OCI-LY7 (cell line): ENCODE measurements at regions not wholly inside any gene's neighbourhood (a gene's known extent, or its start where the extent isn't known, plus 50 kb on each side); places are given as distances from the start of the nearest gene placed in this dataset.

ENCODE experiments used
- BruUV-seq: library from RNA; stranded (reverse); fragments of 400-500 nt; replicated peaks from 2 replicates; lab custom pipeline; 2021; lab: Mats Ljungman, UMichigan
- CTCF ChIA-PET: fragments of 300-600 bp; sonication (Branson Sonifier 250); formaldehyde crosslinking; loops from one replicate; lab custom pipeline; 2022; ENCODE audit warnings: antibody characterized with exemption; ENCODE audit not compliant: unreplicated experiment; lab: Charles Lee
- POLR2A ChIA-PET: fragments of 300-600 bp; sonication (Branson Sonifier 250); formaldehyde crosslinking; loops from one replicate; lab custom pipeline; 2022; ENCODE audit warnings: antibody characterized with exemption; lab: Charles Lee
- DNase-seq: peaks from one replicate; pipeline ENCODE4 v3.0.0-alpha.2; 2015; ENCODE audit warnings: low spot score
- H2AFZ ChIP-seq: fragments of 200-600 bp; sonication (generic), shearing (Covaris generic); 2 replicates; pipeline ENCODE4 v1.6.1; 2014; ENCODE audit warnings: mild to moderate bottlenecking, antibody characterized with exemption, low read length, moderate library complexity
- H3K27ac ChIP-seq: fragments of 200-600 bp; sonication (generic); 2 replicates; pipeline ENCODE4 v1.5.1; 2014; ENCODE audit warnings: mixed run types, low read depth, mild to moderate bottlenecking, moderate library complexity, low read length, inconsistent platforms; ENCODE audit not compliant: poor library complexity, severe bottlenecking
- H3K36me3 ChIP-seq: fragments of 200-600 bp; sonication (generic); 2 replicates; pipeline ENCODE4 v1.6.1; 2014; ENCODE audit warnings: mild to moderate bottlenecking, antibody characterized with exemption, low read length, moderate library complexity, mixed read lengths; ENCODE audit not compliant: insufficient read depth
- H3K4me1 ChIP-seq: fragments of 200-600 bp; sonication (generic); 2 replicates; pipeline ENCODE4 v1.5.1; 2014; ENCODE audit warnings: mild to moderate bottlenecking, low read length; ENCODE audit not compliant: insufficient read depth, poor library complexity, severe bottlenecking
- H3K4me2 ChIP-seq: fragments of 200-600 bp; sonication (generic); 2 replicates; pipeline ENCODE4 v1.6.1; 2014; ENCODE audit warnings: mild to moderate bottlenecking, low read length
- H3K4me3 ChIP-seq: fragments of 200-600 bp; sonication (generic); 2 replicates; pipeline ENCODE4 v1.5.1; 2014; ENCODE audit warnings: mild to moderate bottlenecking, low read depth, low read length; ENCODE audit not compliant: poor library complexity, severe bottlenecking
- H3K79me2 ChIP-seq: fragments of 200-600 bp; sonication (generic); 2 replicates; pipeline ENCODE4 v1.6.1; 2016; ENCODE audit warnings: low read depth, mild to moderate bottlenecking, low read length, moderate library complexity, mixed read lengths; ENCODE audit not compliant: insufficient read depth
- H3K9me2 ChIP-seq: fragments of 200-600 bp; sonication (generic); 2 replicates; pipeline ENCODE4 v1.6.1; 2016; ENCODE audit warnings: mild to moderate bottlenecking, low read length, mixed read lengths; ENCODE audit not compliant: insufficient read depth
- H3K9me3 ChIP-seq: fragments of 200-600 bp; sonication (generic); 2 replicates; pipeline ENCODE4 v1.6.1; 2014; ENCODE audit warnings: mild to moderate bottlenecking, mixed run types, low read length, mixed read lengths
- H4K20me1 ChIP-seq: fragments of 200-600 bp; sonication (generic); 2 replicates; pipeline ENCODE4 v1.6.1; 2014; ENCODE audit warnings: mild to moderate bottlenecking, antibody characterized with exemption, low read length, moderate library complexity, mixed read lengths; ENCODE audit not compliant: insufficient read depth
- CTCF ChIP-seq: fragments of 200-600 bp; sonication (generic); conservative IDR thresholded peaks from 2 replicates; pipeline ENCODE4 v1.5.1; 2014; ENCODE audit warnings: mild to moderate bottlenecking, antibody characterized with exemption, low read length, moderate library complexity, mixed read lengths
- EZH2phosphoT487 ChIP-seq: fragments of 200-600 bp; sonication (generic); IDR thresholded peaks from 2 replicates; pipeline ENCODE4 v1.6.1; 2018; ENCODE audit warnings: low read depth, borderline replicate concordance, mild to moderate bottlenecking, mixed run types, antibody characterized with exemption, low read length, moderate library complexity, mixed read lengths
- intact Hi-C: fragments of 100-400 bp; cut with micrococcal nuclease; formaldehyde crosslinking; loops from one replicate; pipeline ENCODE4 v1.10.0; 2022; ENCODE audit not compliant: unreplicated experiment

- DNase-seq: no peak
- Histone ChIP-seq H3K4me3 (no peak overlapping the region), H3K4me1 (no peaks in the 10 kb centered on the region), H4K20me1 (no peaks in the 10 kb centered on the region), H3K79me2 (no peaks in the 10 kb centered on the region), H3K9me2 (no peaks in the 10 kb centered on the region), H3K9me3 (no peaks in the 10 kb centered on the region), H2AFZ (no peak overlapping the region), H3K36me3 (no peaks in the 10 kb centered on the region), H3K4me2 (no peak overlapping the region), H3K27ac (no peak overlapping the region)
- CTCF ChIA-PET: no interaction called here
- TF ChIP-seq CTCF: no peak
- TF ChIP-seq EZH2phosphoT487: no peak
- intact Hi-C loops: no loop called here
- POLR2A ChIA-PET: interaction anchor here (0.6 to 0.8 kb wide), 2 partner anchors 21 to 58 kb away, joined by 3 to 4 read pairs; no protein-coding TSS in a partner anchor
- no TSS peak for BruUV-seq
These were observed 1976.7 kb upstream of the ADGRL3 start for GRCh38 chr4:59223292-59223941.

- intact Hi-C loops: no loop called here
- BruUV-seq: no TSS peak
- H3K4me2 ChIP-seq: no peak overlapping the region
- H3K79me2 ChIP-seq: no peaks in the 10 kb centered on the region
- H3K27ac ChIP-seq: no peak overlapping the region
- TF ChIP-seq EZH2phosphoT487 (no peak), CTCF (no peak)
- ChIA-PET CTCF (no interaction called here), POLR2A (no interaction called here)
- DNase-seq: no peak
- no peaks in the 10 kb centered on the region for H3K9me3 ChIP-seq
- H3K9me2 ChIP-seq: no peaks in the 10 kb centered on the region
- no peaks in the 10 kb centered on the region for H3K36me3 ChIP-seq
- no peaks in the 10 kb centered on the region for H4K20me1 ChIP-seq
- H3K4me1 ChIP-seq: no peaks in the 10 kb centered on the region
- no peak overlapping the region for H3K4me3 ChIP-seq
- no peak overlapping the region for H2AFZ ChIP-seq
These were observed 1961.9 kb upstream of the ADGRL3 start for GRCh38 chr4:59238212-59238611.

GRCh38 chr4:59240011-59240410 lies 1960.1 kb upstream of the ADGRL3 start:
- H3K9me2 ChIP-seq: no peaks in the 10 kb centered on the region
- TF ChIP-seq CTCF (no peak), EZH2phosphoT487 (no peak)
- no peak overlapping the region for H3K4me3 ChIP-seq
- no peaks in the 10 kb centered on the region for H4K20me1 ChIP-seq
- CTCF ChIA-PET: no interaction called here
- no peak overlapping the region for H3K27ac ChIP-seq
- no TSS peak for BruUV-seq
- no peaks in the 10 kb centered on the region for H3K4me1 ChIP-seq
- no peak overlapping the region for H3K4me2 ChIP-seq
- no peak overlapping the region for H2AFZ ChIP-seq
- intact Hi-C loops: no loop called here
- H3K9me3 ChIP-seq: no peaks in the 10 kb centered on the region
- H3K36me3 ChIP-seq: no peaks in the 10 kb centered on the region
- no peaks in the 10 kb centered on the region for H3K79me2 ChIP-seq
- POLR2A ChIA-PET: interaction anchor here (0.6 to 0.9 kb wide), 2 partner anchors 9 to 557 kb away, joined by 4 to 5 read pairs; no protein-coding TSS in a partner anchor
- no peak for DNase-seq
